Astrocyte (in vitro differentiated cells and primary cell): ENCODE measurements at regions not wholly inside any gene's neighbourhood (a gene's known extent, or its start where the extent isn't known, plus 50 kb on each side); places are given as distances from the start of the nearest gene placed in this dataset.
A peak's percentile ranks its signal among the peaks of the same experiment; 100 is the strongest.

Experiments
- DNase-seq: peaks from one replicate; pipeline ENCODE4 v3.0.0-alpha.2; 2010; ENCODE audit warnings: low read depth
- FAIRE-seq: peaks from 2 replicates; lab custom pipeline; 2011; peaks lifted over from hg19 to GRCh38; lab: Jason Lieb, UNC
- H2AFZ ChIP-seq: 2 replicates; pipeline ENCODE4 v1.6.0; 2012; ENCODE audit warnings: low read depth, low read length, inconsistent platforms
- H3K27ac ChIP-seq: 2 replicates; pipeline ENCODE4 v1.5.1; 2011; ENCODE audit warnings: low read depth, low read length, inconsistent platforms
- H3K27me3 ChIP-seq: 2 replicates; pipeline ENCODE4 v1.6.0; 2011; ENCODE audit warnings: low read length, inconsistent platforms; ENCODE audit not compliant: insufficient read depth
- H3K36me3 ChIP-seq: 2 replicates; pipeline ENCODE4 v1.5.1; 2011; ENCODE audit warnings: low read length, inconsistent platforms; ENCODE audit not compliant: insufficient read depth
- H3K4me1 ChIP-seq: 2 replicates; pipeline ENCODE4 v1.5.1; 2011; ENCODE audit warnings: low read length, inconsistent platforms; ENCODE audit not compliant: insufficient read depth
- H3K4me2 ChIP-seq: 2 replicates; pipeline ENCODE4 v1.6.0; 2012; ENCODE audit warnings: low read length, inconsistent platforms
- H3K4me3 ChIP-seq: 2 replicates; pipeline ENCODE4 v1.5.1; 2011; ENCODE audit warnings: low read depth, mild to moderate bottlenecking, low read length, inconsistent platforms; ENCODE audit not compliant: insufficient read depth
- H3K79me2 ChIP-seq: 2 replicates; pipeline ENCODE4 v1.6.0; 2012; ENCODE audit warnings: mild to moderate bottlenecking, low read length, inconsistent platforms; ENCODE audit not compliant: insufficient read depth
- H3K9ac ChIP-seq: 2 replicates; pipeline ENCODE4 v1.6.0; 2012; ENCODE audit warnings: mild to moderate bottlenecking, low read length, inconsistent platforms
- H3K9me3 ChIP-seq: 2 replicates; pipeline ENCODE4 v1.5.1; 2012; ENCODE audit warnings: low read depth, mild to moderate bottlenecking, low read length, inconsistent platforms; ENCODE audit not compliant: insufficient read depth
- H4K20me1 ChIP-seq: 2 replicates; pipeline ENCODE4 v1.6.0; 2012; ENCODE audit warnings: low read length, inconsistent platforms; ENCODE audit not compliant: insufficient read depth
- H3K27ac Mint-ChIP-seq: one replicate; pipeline ENCODE4 v1.8.0; 2021; ENCODE audit warnings: mild to moderate bottlenecking, mixed read lengths; ENCODE audit not compliant: unreplicated experiment
- H3K27me3 Mint-ChIP-seq: one replicate; pipeline ENCODE4 v1.8.0; 2021; ENCODE audit warnings: low read depth, mixed read lengths; ENCODE audit not compliant: unreplicated experiment
- H3K36me3 Mint-ChIP-seq: one replicate; pipeline ENCODE4 v1.8.0; 2021; ENCODE audit warnings: low read depth, mixed read lengths; ENCODE audit not compliant: unreplicated experiment
- H3K4me1 Mint-ChIP-seq: one replicate; pipeline ENCODE4 v1.8.0; 2021; ENCODE audit warnings: low read depth, mixed read lengths; ENCODE audit not compliant: unreplicated experiment
- H3K4me3 Mint-ChIP-seq: one replicate; pipeline ENCODE4 v1.8.0; 2021; ENCODE audit warnings: mild to moderate bottlenecking, moderate library complexity, mixed read lengths; ENCODE audit not compliant: unreplicated experiment
- H3K9me3 Mint-ChIP-seq: one replicate; pipeline ENCODE4 v1.8.0; 2021; ENCODE audit warnings: mild to moderate bottlenecking, mixed read lengths; ENCODE audit not compliant: unreplicated experiment
- EZH2 ChIP-seq: IDR thresholded peaks from 2 replicates; pipeline ENCODE4 v1.6.1; 2012; ENCODE audit warnings: mild to moderate bottlenecking, low read length, inconsistent platforms; ENCODE audit not compliant: insufficient read depth
- TF ChIP-seq, protein P1 (sequence below): IDR thresholded peaks from 2 replicates; pipeline ENCODE4 v1.5.1; 2011; ENCODE audit warnings: low read depth, mild to moderate bottlenecking, inconsistent platforms, low read length, moderate library complexity; ENCODE audit not compliant: insufficient read depth

DNA sequence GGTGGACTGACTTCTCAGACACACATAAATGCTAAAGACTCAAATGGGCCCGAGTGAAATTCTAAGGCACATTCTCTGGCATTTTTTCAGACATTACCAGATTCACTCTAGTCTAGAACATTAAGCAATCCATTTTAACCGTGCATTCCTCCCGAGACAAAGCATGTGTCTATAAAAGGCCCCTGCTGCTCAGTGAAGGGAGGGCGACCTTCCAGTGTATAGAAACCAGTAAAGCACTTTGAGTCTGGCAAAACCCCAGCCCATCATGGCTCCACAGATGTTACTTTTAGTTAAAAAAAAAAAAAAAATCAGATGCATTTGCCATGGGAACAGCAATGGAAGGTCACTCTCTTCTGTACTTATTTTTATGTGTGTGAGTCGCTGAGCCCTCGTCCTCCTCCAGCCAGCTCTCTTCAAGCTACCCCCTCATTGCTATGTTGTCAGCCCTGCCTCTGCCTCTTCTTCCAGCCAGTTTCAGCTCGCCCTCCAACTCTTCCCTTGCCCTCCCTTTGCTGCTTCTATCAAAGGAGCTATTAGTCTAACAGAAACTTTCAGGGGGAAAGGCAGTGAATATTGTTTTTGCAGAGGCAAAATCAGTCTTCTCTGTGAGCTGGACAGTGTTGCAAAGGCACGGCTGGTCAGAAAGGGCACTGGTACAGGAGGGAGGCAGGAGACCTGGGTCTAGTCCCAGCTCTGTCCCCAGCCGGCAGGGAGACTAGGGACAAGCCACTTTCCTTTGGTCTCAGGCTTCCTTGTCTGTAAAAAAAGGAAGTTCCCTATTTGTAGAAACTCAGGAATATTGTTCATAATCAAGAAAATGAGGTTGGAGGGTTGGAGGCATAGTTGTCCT is 644.2 kb downstream of the ZNF674 start:
- peak; percentile 10 for DNase-seq
- H3K27ac Mint-ChIP-seq: no peak overlapping the region
- no peak overlapping the region for H3K9ac ChIP-seq
- H3K36me3 ChIP-seq: no peaks in the 10 kb centered on the region
- no peak overlapping the region for H3K4me3 ChIP-seq
- no peaks in the 10 kb centered on the region for H3K27me3 Mint-ChIP-seq
- peak; percentile 62 for FAIRE-seq
- H3K9me3 ChIP-seq: no peaks in the 10 kb centered on the region
- no peak for TF ChIP-seq EZH2
- TF ChIP-seq, protein P1, sequence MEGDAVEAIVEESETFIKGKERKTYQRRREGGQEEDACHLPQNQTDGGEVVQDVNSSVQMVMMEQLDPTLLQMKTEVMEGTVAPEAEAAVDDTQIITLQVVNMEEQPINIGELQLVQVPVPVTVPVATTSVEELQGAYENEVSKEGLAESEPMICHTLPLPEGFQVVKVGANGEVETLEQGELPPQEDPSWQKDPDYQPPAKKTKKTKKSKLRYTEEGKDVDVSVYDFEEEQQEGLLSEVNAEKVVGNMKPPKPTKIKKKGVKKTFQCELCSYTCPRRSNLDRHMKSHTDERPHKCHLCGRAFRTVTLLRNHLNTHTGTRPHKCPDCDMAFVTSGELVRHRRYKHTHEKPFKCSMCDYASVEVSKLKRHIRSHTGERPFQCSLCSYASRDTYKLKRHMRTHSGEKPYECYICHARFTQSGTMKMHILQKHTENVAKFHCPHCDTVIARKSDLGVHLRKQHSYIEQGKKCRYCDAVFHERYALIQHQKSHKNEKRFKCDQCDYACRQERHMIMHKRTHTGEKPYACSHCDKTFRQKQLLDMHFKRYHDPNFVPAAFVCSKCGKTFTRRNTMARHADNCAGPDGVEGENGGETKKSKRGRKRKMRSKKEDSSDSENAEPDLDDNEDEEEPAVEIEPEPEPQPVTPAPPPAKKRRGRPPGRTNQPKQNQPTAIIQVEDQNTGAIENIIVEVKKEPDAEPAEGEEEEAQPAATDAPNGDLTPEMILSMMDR: no peak
- no peak overlapping the region for H2AFZ ChIP-seq
- peaks cover 2% of the 10 kb centered on the region for H3K36me3 Mint-ChIP-seq
- H3K4me3 Mint-ChIP-seq: no peak overlapping the region
- H4K20me1 ChIP-seq: no peaks in the 10 kb centered on the region
- H3K4me1 Mint-ChIP-seq: peaks cover 4% of the 10 kb centered on the region
- no peak overlapping the region for H3K4me2 ChIP-seq
- peaks cover 2% of the 10 kb centered on the region for H3K9me3 Mint-ChIP-seq
- peaks cover 2% of the 10 kb centered on the region for H3K27me3 ChIP-seq
- H3K27ac ChIP-seq: no peak overlapping the region
- H3K4me1 ChIP-seq: no peaks in the 10 kb centered on the region
- no peaks in the 10 kb centered on the region for H3K79me2 ChIP-seq

DNA sequence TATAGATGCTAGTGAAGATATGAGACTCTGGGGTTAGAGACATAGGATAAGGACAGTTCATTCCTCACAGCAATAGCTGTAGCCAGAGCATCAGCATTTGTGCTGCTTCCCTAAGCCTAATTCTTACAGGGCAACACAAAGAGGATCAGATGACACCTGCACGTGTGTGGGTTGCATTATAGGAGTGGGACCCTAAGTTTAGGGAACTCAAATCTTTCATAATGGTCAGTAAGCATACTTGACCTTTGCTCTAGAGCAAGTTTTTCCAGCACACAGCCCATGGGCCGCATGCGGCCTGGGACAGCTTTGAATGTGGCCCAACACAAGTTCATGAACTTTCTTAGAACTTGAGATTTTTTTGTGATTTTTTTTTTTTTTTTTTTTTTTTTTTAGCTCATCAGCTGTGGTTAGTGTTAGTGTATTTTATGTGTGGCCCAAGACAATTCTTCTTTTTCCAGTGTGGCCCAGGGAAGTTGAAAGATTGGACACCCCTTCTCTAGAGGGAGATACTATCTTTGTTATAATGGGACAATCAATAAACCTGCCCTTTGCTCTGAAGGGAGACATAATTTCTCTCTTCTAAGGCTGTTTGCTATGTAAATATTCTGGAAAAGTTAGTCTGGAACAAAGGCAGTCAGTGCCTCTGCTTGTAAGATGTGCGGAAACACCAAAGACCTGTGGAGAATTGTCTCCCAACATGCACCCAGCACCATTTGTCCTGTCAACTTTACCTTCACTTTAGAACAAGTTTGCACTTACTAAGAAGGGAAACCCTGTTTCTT is 650.2 kb downstream of the ZNF674 start:
- FAIRE-seq (peak; percentile 96), DNase-seq (no peak)
- no peaks in the 10 kb centered on the region for H3K27me3 Mint-ChIP-seq
- no peaks in the 10 kb centered on the region for H3K4me1 Mint-ChIP-seq
- Histone ChIP-seq H3K4me1 (no peaks in the 10 kb centered on the region), H3K4me3 (no peak overlapping the region), H2AFZ (no peak overlapping the region), H3K27me3 (peaks cover under 1% of the 10 kb centered on the region), H3K27ac (no peak overlapping the region), H3K9me3 (no peaks in the 10 kb centered on the region), H3K4me2 (no peak overlapping the region), H3K36me3 (no peaks in the 10 kb centered on the region), H3K9ac (no peak overlapping the region), H3K79me2 (no peaks in the 10 kb centered on the region), H4K20me1 (no peaks in the 10 kb centered on the region)
- no peaks in the 10 kb centered on the region for H3K36me3 Mint-ChIP-seq
- no peak overlapping the region for H3K27ac Mint-ChIP-seq
- H3K9me3 Mint-ChIP-seq: no peaks in the 10 kb centered on the region
- H3K4me3 Mint-ChIP-seq: no peak overlapping the region
- no peak for TF ChIP-seq EZH2
- TF ChIP-seq, protein P1: no peak
